ENCODE measurements at regions not wholly inside any gene's neighbourhood (a gene's known extent, or its start where the extent isn't known, plus 50 kb on each side); places are given as distances from the start of the nearest gene placed in this dataset.

DNA sequence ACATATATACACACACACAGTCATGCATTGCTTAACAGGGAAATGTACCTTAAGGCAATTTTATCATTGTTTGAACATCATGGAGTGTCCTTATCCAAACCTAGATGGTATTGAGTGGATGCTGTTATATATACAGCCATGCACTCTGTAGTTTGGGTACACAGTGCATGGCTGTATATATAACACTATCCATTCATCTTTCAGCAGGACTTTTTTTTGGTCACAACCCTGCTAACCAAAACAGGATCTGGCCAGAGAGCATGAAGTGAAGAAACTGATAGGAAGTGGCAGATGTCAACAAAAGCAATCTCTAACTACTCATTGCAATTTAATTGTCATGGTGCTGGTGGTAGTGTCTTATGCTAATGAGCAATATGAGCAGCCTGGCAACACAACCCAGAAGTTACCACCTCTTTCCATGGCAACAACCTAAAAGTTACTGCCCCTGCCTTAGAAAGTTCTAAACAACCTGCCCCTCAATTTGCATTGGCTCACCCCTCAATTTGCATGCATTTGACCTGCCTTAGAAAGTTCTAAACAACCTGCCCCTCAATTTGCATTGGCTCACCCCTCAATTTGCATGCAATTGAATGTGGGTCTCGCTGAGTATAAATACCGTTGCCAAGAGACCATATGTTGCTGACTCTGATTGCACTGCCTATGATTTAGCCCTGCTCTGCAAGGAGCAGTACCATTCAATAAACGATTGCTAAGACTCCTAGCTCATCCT, 434.9 kb downstream of the DSEL start:
- no peak overlapping the region for H3K4me3 ChIP-seq (ENCODE audit: low read depth, low read length)
- TF ChIP-seq, protein P1, sequence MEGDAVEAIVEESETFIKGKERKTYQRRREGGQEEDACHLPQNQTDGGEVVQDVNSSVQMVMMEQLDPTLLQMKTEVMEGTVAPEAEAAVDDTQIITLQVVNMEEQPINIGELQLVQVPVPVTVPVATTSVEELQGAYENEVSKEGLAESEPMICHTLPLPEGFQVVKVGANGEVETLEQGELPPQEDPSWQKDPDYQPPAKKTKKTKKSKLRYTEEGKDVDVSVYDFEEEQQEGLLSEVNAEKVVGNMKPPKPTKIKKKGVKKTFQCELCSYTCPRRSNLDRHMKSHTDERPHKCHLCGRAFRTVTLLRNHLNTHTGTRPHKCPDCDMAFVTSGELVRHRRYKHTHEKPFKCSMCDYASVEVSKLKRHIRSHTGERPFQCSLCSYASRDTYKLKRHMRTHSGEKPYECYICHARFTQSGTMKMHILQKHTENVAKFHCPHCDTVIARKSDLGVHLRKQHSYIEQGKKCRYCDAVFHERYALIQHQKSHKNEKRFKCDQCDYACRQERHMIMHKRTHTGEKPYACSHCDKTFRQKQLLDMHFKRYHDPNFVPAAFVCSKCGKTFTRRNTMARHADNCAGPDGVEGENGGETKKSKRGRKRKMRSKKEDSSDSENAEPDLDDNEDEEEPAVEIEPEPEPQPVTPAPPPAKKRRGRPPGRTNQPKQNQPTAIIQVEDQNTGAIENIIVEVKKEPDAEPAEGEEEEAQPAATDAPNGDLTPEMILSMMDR (IDR thresholded peaks at IDR 0.05; ENCODE audit: low read depth, low read length): no peak
- DNase-seq (ENCODE audit: low read depth, low spot score): no peak
- in situ Hi-C loops (cut with HindIII; ENCODE audit: low sequenced_read_pairs): no loop called here

GRCh38 chr18:67080601-67081000, 435.9 kb downstream of the DSEL start:
- no peak overlapping the region for H3K4me3 ChIP-seq (ENCODE audit: low read depth, low read length)
- in situ Hi-C loops (cut with HindIII; ENCODE audit: low sequenced_read_pairs): no loop called here
- DNase-seq (ENCODE audit: low read depth, low spot score): no peak
- TF ChIP-seq, protein P1 (IDR thresholded peaks at IDR 0.05; ENCODE audit: low read depth, low read length): no peak

DNA sequence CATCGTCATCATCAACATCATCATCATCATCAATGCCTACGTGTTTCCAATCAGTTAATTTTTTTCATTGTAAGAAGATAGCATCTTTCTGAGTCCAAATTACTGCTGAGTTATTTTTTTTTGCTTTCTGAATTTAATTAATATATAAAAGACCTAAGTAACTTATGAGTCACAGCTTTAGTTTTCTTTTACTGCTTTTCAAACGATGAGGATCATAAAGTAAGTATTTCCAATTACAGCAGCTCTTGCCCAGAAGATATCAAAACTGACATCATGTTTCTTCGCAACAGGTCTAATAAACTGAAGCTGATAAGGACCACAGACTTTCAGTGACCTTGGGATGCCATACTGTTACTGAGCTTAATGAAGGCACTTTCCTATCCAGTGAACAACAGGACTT, 442.2 kb downstream of the DSEL start:
- in situ Hi-C loops (cut with HindIII; ENCODE audit: low sequenced_read_pairs): no loop called here
- no peak for DNase-seq (ENCODE audit: low read depth, low spot score)
- no peak overlapping the region for H3K4me3 ChIP-seq (ENCODE audit: low read depth, low read length)
- TF ChIP-seq, protein P1 (IDR thresholded peaks at IDR 0.05; ENCODE audit: low read depth, low read length): no peak

GRCh38 chr18:67072791-67073190, 443.7 kb downstream of the DSEL start:
- no peak for DNase-seq (ENCODE audit: low read depth, low spot score)
- TF ChIP-seq, protein P1 (IDR thresholded peaks at IDR 0.05; ENCODE audit: low read depth, low read length): no peak
- no peak overlapping the region for H3K4me3 ChIP-seq (ENCODE audit: low read depth, low read length)
- in situ Hi-C loops (cut with HindIII; ENCODE audit: low sequenced_read_pairs): no loop called here

GRCh38 chr18:67068608-67069007, 447.9 kb downstream of the DSEL start:
- DNase-seq (ENCODE audit: low read depth, low spot score): no peak
- in situ Hi-C loops (cut with HindIII; ENCODE audit: low sequenced_read_pairs): no loop called here
- TF ChIP-seq, protein P1 (IDR thresholded peaks at IDR 0.05; ENCODE audit: low read depth, low read length): no peak

GRCh38 chr18:67047334-67047733, 443.4 kb upstream of the CDH19 start:
- DNase-seq (ENCODE audit: low read depth, low spot score): no peak
- TF ChIP-seq, protein P1 (IDR thresholded peaks at IDR 0.05; ENCODE audit: low read depth, low read length): no peak
- in situ Hi-C loops (cut with HindIII; ENCODE audit: low sequenced_read_pairs): no loop called here
- H3K4me3 ChIP-seq (ENCODE audit: low read depth, low read length): no peak overlapping the region

More at GRCh38 chr18:67068608-67069007, 447.9 kb downstream of the DSEL start:
- H3K4me3 ChIP-seq (ENCODE audit: low read depth, low read length): no peak overlapping the region
